HG03280 (cell line): ENCODE measurements at regions not wholly inside any gene's neighbourhood (a gene's known extent, or its start where the extent isn't known, plus 50 kb on each side); places are given as distances from the start of the nearest gene placed in this dataset.
A peak's percentile ranks its signal among the peaks of the same experiment; 100 is the strongest.
"Not testable (repeated sequence)": the region's sequence is repeated elsewhere in the genome, so short reads cannot be mapped to it uniquely, and the experiment has no call there.

Source experiments
- ATAC-seq: cut with Tn5 transposase; IDR thresholded peaks from one replicate; pipeline ENCODE4 v1.9.1; 2021; ENCODE audit warnings: mild to moderate bottlenecking, moderate library complexity; ENCODE audit not compliant: unreplicated experiment

DNA sequence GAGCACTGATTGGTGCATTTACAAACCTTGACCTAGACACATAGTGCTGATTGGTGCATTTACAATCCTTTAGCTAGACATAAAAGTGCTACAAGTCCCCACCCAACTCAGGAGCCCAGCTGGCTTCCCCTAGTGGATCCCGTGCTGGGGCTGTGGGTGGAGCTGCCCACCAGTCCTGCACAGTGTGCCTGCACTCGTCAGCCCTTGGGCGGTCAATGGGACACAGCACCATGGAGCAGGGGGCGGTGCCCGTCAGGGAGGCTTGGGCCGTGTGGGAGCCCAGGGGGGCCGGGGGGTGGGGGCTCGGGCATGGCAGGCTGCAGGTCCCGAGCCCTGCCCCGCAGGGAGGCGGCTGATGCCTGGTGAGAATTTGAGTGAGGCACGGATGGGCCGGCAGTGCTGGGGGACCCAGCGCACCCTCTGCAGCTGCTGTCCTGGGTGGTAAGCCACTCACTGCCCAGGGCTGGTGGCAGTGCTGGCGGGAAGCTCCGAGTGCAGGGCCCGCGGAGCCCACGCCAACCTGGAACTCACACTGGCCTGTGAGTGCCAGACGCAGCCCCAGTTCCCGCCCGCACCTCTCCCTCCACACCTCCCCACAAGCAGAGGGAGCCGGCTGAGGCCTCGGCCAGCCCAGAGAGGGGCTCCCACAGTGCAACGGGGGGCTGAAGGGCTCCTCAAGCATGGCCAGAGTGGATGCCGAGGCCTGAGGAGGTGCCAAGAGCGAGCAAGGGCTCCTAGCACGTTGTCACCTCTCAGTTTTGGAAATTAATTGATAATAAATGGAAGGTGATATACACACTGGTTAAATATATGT lies 207.7 kb downstream of the RAP2B start:
- no peak for ATAC-seq

DNA sequence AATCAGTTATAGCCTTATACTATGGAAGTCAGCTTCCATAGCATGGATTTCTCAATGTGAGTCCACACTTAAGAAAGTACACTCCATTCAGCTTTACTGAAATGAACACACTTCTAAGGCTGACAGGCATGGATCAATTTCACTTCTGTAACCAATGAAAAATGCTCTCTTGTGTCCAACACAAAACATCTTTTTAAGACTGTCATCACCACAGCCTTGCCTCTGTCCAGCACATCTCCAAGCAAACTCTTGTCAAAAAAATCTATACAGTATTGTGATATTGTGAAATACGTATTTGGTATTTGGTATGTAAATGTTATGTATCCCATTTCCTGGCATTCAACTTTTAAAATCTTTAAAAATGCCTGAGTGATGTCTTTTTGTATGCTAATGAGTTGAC lies 208.7 kb downstream of the RAP2B start:
- ATAC-seq: no peak

DNA sequence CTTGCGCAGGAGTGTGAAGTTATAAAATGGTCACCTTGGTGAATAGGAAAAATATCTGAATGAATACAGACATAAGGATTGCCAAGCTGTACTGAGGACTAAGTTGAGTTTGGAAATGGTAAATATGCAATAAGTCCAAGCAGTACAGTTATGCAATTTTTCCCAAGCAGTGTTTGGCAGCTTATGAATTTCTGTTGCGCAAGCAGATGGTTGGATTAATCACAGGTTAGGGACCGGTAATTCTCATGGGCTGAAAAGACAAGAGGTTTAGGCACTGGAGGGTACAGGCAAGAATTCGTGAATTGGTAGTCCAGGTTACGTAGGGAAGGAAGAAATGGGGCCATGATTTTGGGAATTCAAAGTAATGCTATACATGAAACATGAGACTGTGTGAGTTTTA lies 210.3 kb downstream of the RAP2B start:
- no peak for ATAC-seq

DNA sequence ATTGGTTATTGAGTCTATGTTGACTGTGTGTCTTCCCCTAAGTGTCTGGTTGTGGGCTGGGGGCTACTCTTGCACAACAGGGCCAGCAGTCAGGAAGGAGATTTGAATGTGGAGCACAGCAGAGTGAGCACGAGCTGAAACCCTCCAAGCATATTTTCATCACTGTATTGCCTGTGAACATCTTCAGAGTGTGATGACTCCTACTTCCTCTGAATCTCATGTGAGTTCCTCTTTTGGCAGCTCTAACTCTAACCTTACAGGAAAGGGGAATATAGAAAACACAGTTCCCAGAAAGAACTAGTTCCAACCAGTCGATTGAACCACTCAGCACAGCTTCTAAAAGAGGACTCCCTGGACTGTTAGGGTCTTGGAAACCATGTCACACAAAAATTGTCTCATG lies 211.6 kb downstream of the RAP2B start:
- no peak for ATAC-seq

DNA sequence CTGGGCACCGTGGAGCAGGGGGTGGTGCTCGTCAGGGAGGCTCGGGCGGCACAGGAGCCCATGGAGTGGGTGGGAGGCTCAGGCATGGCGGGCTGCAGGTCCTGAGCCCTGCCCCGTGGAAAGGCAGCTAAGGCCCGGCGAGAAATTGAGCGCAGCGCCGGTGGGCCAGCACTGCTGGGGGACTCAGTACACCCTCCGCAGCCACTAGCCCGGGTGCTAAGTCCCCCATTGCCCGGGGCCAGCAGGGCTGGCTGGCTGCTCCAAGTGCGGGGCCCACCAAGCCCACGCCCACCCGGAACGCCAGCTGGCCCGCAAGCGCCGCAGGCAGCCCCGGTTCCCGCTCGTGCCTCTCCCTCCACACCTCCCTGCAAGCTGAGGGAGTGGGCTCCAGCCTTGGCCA lies 216.3 kb downstream of the RAP2B start:
- ATAC-seq: not testable (repeated sequence)

DNA sequence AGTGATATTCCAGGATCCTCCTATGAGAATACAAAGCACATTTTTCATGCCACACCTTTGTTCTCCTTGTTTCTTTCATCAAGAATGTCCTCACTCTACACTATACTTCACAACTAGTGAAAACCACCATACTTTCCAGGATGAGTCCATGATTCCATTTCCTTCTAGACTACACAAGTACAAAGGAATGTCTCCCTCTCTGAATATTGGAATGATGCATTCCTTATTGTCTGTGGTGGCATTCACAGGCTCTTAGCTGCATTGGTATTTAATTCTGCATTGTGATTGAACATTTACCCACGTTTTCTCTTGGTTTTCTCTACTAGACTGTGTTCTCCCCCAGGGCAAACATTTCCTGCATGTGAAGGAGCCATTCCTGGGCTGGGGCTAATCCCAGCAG lies 217.5 kb downstream of the RAP2B start:
- no peak for ATAC-seq

DNA sequence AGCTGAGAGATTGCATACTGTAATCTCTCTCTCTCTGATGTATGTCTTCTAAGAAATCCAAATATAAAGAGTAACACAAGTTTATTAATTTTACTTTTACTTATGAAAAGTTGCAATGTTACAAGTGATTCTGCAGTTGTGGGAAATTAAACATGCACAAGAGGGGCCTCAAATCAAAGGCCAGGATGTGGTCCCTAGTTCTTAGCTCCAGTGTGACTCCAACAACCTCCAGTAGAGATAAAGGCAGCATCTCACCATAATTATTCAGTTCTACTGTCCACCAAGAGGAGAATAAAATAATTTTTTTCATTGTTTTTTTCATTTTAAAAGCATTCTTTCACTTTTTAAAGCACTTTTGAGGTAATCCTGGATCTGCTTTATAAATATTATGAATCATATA lies 223.3 kb downstream of the RAP2B start:
- ATAC-seq: no peak

DNA sequence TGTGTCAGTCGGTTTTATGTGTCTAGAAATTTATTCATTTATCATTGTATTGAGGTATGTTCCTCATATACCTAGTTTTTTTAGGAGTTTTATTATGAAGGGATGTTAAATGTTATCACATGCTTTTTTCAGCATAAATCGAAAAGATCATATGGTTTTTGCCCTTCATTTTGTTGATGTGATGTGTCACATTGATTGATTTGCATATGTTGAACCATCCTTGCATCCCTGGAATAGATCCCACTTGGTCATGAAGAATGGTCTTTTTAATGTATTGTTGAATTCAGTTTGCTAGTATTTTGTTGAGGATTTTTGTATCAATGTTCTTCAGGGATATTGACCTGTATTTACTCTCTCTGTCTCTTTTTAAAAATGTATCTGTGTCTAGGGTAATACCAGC lies 230.3 kb downstream of the RAP2B start:
- ATAC-seq: no peak

DNA sequence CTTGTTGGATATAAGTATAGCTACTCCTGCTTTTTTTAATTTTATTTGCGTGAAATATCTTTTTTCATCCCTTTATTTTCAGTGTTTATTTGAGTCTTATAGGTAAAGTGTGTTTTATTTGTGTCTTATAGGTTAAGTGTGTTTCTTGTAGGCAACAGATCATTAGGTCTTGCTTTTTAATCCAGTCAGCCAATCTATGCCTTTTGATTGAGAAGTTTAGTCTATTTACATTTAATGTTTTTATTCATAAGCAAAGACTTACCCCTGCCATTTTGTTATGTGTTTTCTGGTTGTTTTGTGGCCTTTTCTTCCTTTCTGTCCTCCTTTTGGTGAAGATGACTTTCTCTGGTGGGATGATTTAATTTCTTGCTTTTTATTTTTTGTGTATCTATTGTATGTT lies 232.0 kb downstream of the RAP2B start:
- ATAC-seq: no peak

DNA sequence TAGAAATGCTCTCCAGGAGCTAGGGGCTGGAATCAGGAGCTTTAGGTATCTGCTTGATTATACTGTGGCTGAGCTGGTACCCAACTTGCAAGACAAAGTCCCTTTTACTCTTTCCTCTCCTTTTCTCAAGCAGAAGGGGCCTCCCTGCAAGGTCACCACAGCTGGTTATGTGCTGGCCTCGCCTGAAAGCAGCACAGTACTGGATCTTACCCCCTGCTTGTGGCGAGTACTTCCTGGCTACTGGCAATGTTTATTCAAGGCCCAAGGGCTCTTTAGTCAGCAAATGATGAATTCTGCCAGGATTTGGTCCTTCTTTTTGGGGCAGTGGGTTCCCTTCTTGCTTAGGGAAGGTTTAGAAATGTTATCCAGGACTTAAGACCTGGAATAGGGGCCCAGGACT lies 234.6 kb downstream of the RAP2B start:
- ATAC-seq: no peak

DNA sequence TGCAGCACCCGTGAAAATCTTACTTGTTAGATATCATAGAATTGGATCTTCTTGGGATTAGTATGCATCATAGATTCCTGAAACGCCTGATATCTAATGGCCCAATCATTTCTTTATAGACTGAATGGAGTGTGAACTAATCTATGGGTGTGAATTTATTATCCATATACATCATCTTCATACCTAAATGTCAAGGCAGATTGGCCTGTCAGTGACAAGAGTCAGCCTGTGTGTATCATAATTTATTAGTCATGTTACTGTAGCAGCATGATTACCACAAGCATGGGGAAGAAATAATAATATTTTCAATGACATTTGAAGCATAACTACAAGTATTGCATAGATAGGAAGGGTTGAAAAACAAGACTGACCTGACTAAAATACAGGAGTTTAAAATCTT lies 235.8 kb downstream of the RAP2B start:
- ATAC-seq: no peak

DNA sequence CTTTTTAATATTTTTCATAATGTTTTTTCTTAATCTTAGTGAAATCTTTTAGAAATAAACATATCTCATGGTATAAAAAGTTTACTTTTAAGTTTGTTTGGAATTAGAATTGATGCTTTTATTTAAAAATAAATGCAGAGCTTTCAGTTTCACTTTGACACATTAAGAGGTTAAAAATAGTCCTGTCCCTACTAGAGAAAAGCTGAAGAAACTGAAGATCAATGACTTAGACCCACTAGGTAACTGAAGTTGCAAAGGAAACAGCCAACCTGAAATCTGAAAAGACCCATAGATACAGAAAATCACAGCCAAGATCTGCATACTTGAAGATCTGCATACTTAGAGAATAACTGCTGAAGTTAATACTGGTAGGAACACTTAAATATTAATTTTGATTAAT lies 237.6 kb downstream of the RAP2B start:
- ATAC-seq: peak; percentile 63

DNA sequence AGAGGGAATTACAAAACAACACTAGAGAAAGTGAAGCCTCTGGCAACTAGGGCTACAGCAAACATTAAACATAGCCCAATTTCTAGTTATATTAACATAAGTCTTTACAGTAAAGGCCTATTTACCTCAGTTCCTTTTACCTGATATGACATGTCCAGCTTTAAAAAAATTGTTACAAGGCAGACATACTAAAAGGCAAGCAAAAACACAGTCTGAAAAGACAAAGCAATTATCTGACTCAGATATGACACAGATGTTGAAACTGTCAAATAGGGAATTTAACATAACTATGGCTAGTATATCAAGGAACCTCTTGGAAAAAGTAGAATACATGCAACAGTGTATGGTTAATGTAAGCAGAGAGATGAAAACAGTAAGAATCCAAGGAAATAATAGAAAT lies 238.6 kb downstream of the RAP2B start:
- ATAC-seq: no peak

DNA sequence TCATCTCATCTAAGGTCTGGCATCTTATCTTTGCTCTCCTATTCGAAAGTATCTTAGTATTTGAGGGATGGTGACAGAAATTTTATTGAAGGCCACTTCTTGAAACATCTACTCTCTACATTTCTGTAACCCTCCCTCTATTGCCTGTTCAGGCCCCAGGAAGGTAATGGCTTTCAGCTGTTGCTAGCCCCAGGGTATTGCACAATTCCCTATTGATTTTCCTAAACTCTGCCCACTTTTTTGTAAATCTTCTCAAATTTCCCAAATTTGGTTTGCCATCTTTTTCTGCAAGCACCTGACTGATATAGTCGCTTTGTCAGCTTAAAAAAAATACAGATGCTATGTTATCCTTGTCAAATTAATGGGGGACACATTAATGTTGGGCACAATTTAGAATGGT lies 242.1 kb downstream of the RAP2B start:
- no peak for ATAC-seq

DNA sequence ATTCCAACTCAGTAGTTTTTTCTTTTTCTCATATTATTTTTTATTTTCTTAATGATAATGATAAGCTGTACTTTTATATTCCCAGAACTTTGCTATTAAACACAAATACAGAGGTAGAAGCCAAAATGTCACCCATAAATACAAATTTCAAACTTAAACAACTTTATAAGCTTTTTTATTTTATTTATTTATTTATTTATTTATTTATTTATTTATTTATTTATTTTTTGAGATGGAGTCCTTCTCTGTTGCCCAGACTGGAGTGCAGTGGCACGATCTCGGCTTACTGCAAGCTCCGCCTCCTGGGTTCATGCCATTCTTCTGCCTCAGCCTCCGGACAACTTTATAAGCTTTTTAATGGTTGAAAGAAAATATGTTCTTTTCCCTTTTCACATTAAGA lies 243.3 kb downstream of the RAP2B start:
- ATAC-seq: not testable (repeated sequence)

DNA sequence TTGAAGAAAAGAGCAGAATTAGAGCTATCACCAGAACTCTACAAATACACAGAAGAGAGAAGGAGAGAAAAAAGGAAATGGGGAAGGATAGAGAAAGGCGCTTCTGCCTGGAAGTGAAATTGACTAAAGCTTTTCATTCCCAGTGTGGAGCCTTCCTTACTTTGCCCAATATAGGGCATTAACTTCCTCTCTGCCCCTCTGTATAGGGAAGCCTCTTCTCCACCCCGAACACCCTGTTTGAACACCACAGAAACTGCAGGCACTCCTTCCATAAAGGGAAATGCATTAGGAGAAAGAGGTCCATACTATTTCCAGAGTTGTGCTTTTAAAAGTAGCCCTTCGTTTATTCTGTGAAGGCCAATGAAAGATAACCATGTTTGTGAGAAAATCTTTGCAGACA lies 248.5 kb downstream of the RAP2B start:
- no peak for ATAC-seq

DNA sequence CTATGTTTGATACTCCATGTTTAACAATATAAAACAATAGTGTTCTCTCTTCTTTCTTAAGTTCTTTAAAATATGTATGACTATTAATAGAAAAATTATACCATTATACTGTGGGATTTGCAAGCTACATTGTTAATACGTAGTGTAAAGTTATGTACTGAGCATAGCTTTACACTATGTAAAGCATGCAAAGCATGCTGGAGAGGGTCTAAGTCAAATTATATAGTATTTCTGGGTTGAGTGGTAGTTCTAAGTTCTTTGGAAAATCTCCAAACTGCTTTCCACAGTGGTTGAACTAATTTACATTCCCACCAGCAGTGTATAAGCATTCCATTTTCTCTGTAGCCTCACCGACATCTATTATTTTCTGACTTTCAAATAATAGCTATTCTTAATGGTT lies 253.0 kb downstream of the RAP2B start:
- ATAC-seq: no peak

DNA sequence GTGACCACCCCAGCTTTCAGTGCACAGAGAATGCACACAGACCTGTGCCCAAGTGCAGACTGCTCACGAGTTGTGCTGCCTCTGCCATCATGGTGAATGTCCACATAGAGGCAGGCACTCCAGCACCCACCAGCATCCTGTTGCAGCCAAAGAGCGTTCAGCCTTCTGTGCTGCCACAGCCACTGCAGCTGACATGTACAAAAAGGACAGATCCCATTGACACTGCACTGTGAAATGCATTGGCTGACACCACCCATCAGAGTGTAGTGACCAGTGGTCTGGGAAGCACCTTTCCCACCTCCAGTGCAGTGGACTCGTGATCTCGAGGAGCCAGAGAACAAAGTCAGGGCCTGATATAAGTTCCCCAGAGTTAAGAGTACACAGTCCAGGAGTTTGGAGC lies 260.3 kb downstream of the RAP2B start:
- ATAC-seq: no peak

DNA sequence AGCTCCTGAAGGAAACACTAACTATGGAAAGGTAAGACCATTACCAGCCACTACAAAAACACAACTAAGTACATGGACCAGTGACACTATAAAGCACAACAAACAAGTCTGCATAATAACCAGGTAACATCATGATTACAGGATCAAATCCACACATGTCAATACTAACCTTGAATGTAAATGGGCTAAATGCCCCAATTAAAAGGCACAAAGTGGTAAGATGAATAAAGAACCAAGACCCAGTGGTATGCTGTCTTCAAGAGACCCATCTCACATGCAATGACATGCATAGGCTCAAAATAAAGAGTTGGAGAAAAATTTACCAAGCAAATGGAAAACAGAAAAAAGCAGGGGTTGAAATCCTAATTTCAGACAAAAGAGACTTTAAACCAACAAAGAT lies 261.8 kb downstream of the RAP2B start:
- ATAC-seq: not testable (repeated sequence)

DNA sequence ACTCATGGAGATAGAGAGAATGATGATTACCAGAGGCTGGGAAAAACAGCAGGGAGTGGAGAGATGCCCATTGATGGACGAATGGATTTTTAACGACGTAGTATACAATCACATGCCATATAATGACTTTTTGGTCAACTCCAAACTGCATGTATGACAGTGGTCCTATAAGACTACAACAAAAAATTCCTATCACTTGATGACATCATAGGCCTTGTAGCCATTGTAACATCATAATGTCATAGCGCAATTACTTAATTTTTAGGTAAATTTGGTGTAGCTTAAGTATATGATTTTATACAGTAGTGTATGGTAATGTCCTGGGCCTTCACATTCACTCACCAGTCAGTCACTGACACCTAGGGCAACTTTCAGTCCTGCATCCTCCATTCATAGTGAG lies 264.3 kb downstream of the RAP2B start:
- no peak for ATAC-seq

DNA sequence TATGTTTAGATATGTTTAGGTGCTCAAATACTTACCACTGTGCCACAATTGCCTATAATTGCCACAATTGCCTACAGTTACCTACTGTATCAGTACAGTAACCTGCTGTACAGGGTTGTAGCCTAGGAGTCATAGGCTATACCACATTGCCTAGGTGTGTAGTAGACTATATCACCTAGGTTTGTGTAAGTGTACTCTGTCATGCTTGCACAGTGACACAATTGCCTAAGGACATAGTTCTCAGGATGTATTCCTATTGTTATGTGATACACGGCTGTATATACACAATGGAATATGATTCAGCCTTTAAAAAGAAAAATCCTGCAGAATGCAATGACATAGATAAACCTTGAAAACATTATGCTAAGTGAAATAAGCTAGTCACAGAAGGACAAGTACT lies 264.8 kb downstream of the RAP2B start:
- ATAC-seq: no peak

DNA sequence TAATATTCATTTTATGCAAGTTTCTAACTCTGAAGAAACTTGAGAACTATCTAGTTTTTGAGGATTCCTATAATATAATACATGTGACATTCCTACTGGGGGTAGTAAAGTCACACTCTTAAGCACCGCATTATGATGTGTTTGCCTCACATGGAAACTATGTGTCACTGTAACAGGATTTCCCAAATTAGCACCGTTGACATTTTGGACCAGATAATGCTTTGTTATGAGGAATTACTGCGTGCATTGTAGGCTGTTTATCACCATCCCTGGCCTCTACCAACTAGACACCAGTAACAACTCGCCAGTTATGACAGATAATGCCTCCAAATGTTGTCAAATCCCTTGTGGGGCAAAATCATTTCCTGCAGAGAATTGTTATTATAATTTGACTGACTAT lies 267.8 kb downstream of the RAP2B start:
- ATAC-seq: no peak

DNA sequence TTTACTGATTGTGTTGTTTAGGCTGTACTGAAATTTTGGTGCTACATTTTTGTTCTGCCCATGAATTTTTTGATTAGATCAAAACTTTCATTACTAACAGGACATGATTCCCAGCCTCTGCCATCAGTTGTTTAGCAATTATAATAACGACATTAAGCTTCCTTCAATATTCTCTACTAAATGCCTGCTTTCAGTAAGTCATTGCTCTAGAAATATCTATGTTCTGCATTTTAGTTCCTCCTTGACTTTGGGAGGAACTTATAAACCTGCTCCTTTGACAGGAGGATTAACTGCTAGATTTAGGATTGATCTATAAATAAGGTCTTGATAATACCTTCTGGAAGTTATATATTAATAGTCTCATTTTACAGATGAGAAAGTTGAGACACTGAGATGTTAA lies 269.1 kb downstream of the RAP2B start:
- ATAC-seq: no peak
